Sigmoid colon (tissue), 3 donors: ENCODE measurements at regions not wholly inside any gene's neighbourhood (a gene's known extent, or its start where the extent isn't known, plus 50 kb on each side); places are given as distances from the start of the nearest gene placed in this dataset.

Experiments
- POLR2A ChIP-seq, 2 donors: fragments of 450-650 bp; IDR thresholded peaks; one replicate each; pipeline ENCODE4 v1.6.1; 2016; ENCODE audit warnings: antibody characterized with exemption in 2 of 2, mild to moderate bottlenecking in 2 of 2, moderate library complexity in 2 of 2
- TF ChIP-seq, protein P1 (sequence below), 4 experiments: fragments of 450-650 bp in 3 of 4; fragments of 200-600 bp in 1 of 4; IDR thresholded peaks; one replicate each; pipeline ENCODE4 v1.5.1; 2016 to 2019; ENCODE audit warnings: antibody characterized with exemption in 4 of 4, mild to moderate bottlenecking in 3 of 4, moderate library complexity in 2 of 4

DNA sequence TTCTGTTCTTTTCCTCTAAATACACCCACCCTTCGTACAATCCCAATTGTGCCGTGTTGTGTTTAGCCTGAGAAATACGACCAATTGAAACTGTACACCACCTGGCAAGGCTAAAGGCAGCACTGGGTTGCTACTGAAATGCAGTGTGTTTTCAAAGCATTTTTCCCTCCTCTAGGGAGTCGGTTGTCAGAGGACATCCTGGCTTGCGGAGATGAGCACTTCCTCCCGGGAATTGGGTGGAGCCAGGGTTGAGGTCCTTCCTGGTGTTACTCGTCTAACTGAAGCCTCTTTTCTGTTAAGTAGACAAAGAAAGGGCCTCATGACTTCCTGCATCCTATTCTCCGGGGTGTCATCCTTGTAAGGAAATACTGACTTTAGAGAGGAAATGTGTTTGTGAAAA lies 133.5 kb downstream of the MTPAP start:
- TF ChIP-seq, protein P1, sequence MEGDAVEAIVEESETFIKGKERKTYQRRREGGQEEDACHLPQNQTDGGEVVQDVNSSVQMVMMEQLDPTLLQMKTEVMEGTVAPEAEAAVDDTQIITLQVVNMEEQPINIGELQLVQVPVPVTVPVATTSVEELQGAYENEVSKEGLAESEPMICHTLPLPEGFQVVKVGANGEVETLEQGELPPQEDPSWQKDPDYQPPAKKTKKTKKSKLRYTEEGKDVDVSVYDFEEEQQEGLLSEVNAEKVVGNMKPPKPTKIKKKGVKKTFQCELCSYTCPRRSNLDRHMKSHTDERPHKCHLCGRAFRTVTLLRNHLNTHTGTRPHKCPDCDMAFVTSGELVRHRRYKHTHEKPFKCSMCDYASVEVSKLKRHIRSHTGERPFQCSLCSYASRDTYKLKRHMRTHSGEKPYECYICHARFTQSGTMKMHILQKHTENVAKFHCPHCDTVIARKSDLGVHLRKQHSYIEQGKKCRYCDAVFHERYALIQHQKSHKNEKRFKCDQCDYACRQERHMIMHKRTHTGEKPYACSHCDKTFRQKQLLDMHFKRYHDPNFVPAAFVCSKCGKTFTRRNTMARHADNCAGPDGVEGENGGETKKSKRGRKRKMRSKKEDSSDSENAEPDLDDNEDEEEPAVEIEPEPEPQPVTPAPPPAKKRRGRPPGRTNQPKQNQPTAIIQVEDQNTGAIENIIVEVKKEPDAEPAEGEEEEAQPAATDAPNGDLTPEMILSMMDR (IDR thresholded peaks at IDR 0.05): no peak
- TF ChIP-seq POLR2A (IDR thresholded peaks at IDR 0.05): no peak
